HCT116 (cell line): ENCODE measurements at regions not wholly inside any gene's neighbourhood (a gene's known extent, or its start where the extent isn't known, plus 50 kb on each side); places are given as distances from the start of the nearest gene placed in this dataset.

Source experiments
- ATAC-seq: fragments of 200-7000 bp; cut with Tn5 transposase; 2 replicates; pipeline ENCODE4 v1.9.1; 2020; ENCODE audit warnings: mild to moderate bottlenecking, moderate library complexity
- BruUV-seq: library from RNA; stranded (reverse); fragments of 400-500 nt; replicated peaks from 2 replicates; lab custom pipeline; 2021; lab: Mats Ljungman, UMichigan
- CTCF ChIA-PET: fragments of 300-600 bp; sonication (Branson Sonifier 250); formaldehyde crosslinking; loops from one replicate; lab custom pipeline; 2021; ENCODE audit warnings: antibody characterized with exemption; lab: Charles Lee
- POLR2A ChIA-PET: fragments of 300-600, 350-600 bp; sonication (Branson Sonifier 250); formaldehyde crosslinking; loops from one replicate; lab custom pipeline; 2021; ENCODE audit warnings: antibody characterized with exemption; lab: Charles Lee
- RAD21 ChIA-PET, 2 experiments: fragments of 300-600 bp; sonication (Branson Sonifier 250); formaldehyde crosslinking; loops; one replicate each; lab custom pipeline; 2023; ENCODE audit warnings: low total read pairs in 2 of 2; ENCODE audit not compliant: uncharacterized antibody in 2 of 2, unreplicated experiment in 2 of 2, low non-redundant PET in 1 of 2; lab: Charles Lee
- DNase-seq: peaks from one replicate; pipeline ENCODE4 v3.0.0-alpha.2; 2010; ENCODE audit warnings: low read depth, low spot score
- H2AFZ ChIP-seq: fragments of 200-600 bp; shearing (Covaris generic), sonication (generic); 2 replicates; pipeline ENCODE4 v1.6.1; 2017; ENCODE audit warnings: low read depth, mixed run types, mixed read lengths, antibody characterized with exemption, low read length; ENCODE audit not compliant: poor library complexity, severe bottlenecking
- H3K27ac ChIP-seq: 2 replicates; pipeline ENCODE4 v1.5.1; 2012; ENCODE audit warnings: low read depth, low read length
- H3K27me3 ChIP-seq: fragments of 200-600 bp; sonication (generic); 2 replicates; pipeline ENCODE4 v1.6.1; 2016; ENCODE audit warnings: mixed run types, low read length, mixed read lengths; ENCODE audit not compliant: insufficient read depth
- H3K36me3 ChIP-seq, 2 experiments: fragments of 200-500 bp in 1 of 2; fragments of 200-600 bp in 1 of 2; sonication (Bioruptor generic) in 1 of 2; sonication (generic) in 1 of 2; 2 replicates each; pipeline versions ENCODE4 v1.5.1 to v1.6.1; 2014 to 2016; ENCODE audit warnings: low read length in 2 of 2, inconsistent platforms in 1 of 2, mixed read lengths in 1 of 2, mixed run types in 1 of 2; ENCODE audit not compliant: insufficient read depth in 2 of 2, control insufficient read depth in 1 of 2
- H3K4me1 ChIP-seq, 2 experiments: fragments of 200-600 bp in 1 of 2; sonication (generic) in 1 of 2; 2 replicates each; pipeline versions ENCODE4 v1.5.1 to v1.6.1; 2012 to 2017; ENCODE audit warnings: low read length in 2 of 2, inconsistent platforms in 1 of 2, mild to moderate bottlenecking in 1 of 2, mixed read lengths in 1 of 2, mixed run types in 1 of 2, moderate library complexity in 1 of 2; ENCODE audit not compliant: insufficient read depth in 2 of 2, control insufficient read depth in 1 of 2
- H3K4me2 ChIP-seq: fragments of 200-600 bp; sonication (generic); 2 replicates; pipeline ENCODE4 v1.6.1; 2017; ENCODE audit warnings: mixed run types, low read length, mixed read lengths
- H3K4me3 ChIP-seq, 2 experiments: fragments of 200-600 bp in 1 of 2; sonication (generic) in 1 of 2; replicated peaks in 1 of 2; 2 replicates each; pipeline ENCODE4 v1.5.1; 2011 to 2016; ENCODE audit warnings: low read length in 2 of 2, control low read depth in 1 of 2, low read depth in 1 of 2, mild to moderate bottlenecking in 1 of 2, mixed read lengths in 1 of 2, mixed run types in 1 of 2
- H3K79me2 ChIP-seq: fragments of 200-600 bp; sonication (generic); 2 replicates; pipeline ENCODE4 v1.6.1; 2017; ENCODE audit warnings: mild to moderate bottlenecking, mixed run types, low read length, moderate library complexity, mixed read lengths; ENCODE audit not compliant: insufficient read depth
- H3K9ac ChIP-seq: fragments of 200-600 bp; sonication (generic); 2 replicates; pipeline ENCODE4 v1.6.1; 2016; ENCODE audit warnings: low read length, mixed read lengths
- H3K9me2 ChIP-seq: fragments of 200-600 bp; sonication (generic), shearing (Covaris generic); 2 replicates; pipeline ENCODE4 v1.6.1; 2017; ENCODE audit warnings: mixed run types, mild to moderate bottlenecking, moderate library complexity; ENCODE audit not compliant: insufficient read depth
- H3K9me3 ChIP-seq, 2 experiments: fragments of 200-500 bp in 1 of 2; fragments of 200-600 bp in 1 of 2; sonication (Bioruptor generic) in 1 of 2; sonication (generic) in 1 of 2; 2 replicates each; pipeline ENCODE4 v1.6.1; 2014 to 2017; ENCODE audit warnings: low read length in 2 of 2, mixed read lengths in 2 of 2, inconsistent platforms in 1 of 2, low read depth in 1 of 2, mild to moderate bottlenecking in 1 of 2, mixed run types in 1 of 2, moderate library complexity in 1 of 2; ENCODE audit not compliant: control insufficient read depth in 1 of 2, insufficient read depth in 1 of 2
- H4K20me1 ChIP-seq: fragments of 200-600 bp; sonication (generic), shearing (Covaris generic); 2 replicates; pipeline ENCODE4 v1.6.1; 2017; ENCODE audit warnings: mixed run types, mild to moderate bottlenecking, moderate library complexity; ENCODE audit not compliant: insufficient read depth
- ATF3 ChIP-seq: IDR thresholded peaks from 2 replicates; pipeline ENCODE4 v1.6.1; 2012
- CTCF ChIP-seq, 3 experiments: fragments of 200-600 bp in 1 of 3; sonication (generic) in 1 of 3; IDR thresholded peaks in 2 of 3; conservative IDR thresholded peaks in 1 of 3; 2 replicates each; pipeline ENCODE4 v1.5.1; 2012 to 2017; ENCODE audit warnings: low read depth in 2 of 3, low read length in 2 of 3, antibody characterized with exemption in 1 of 3, borderline replicate concordance in 1 of 3, control low read depth in 1 of 3, mild to moderate bottlenecking in 1 of 3, mixed read lengths in 1 of 3, mixed run types in 1 of 3, moderate library complexity in 1 of 3; ENCODE audit not compliant: insufficient read depth in 1 of 3
- EGR1 ChIP-seq: IDR thresholded peaks from 2 replicates; pipeline ENCODE4 v1.6.1; 2012; ENCODE audit warnings: low read depth
- ELF1 ChIP-seq: IDR thresholded peaks from 2 replicates; pipeline ENCODE4 v1.6.1; 2012; ENCODE audit warnings: low read depth, borderline replicate concordance
- EZH2phosphoT487 ChIP-seq: fragments of 200-600 bp; IDR thresholded peaks from 2 replicates; pipeline ENCODE4 v1.6.1; 2018; ENCODE audit warnings: antibody characterized with exemption, borderline replicate concordance
- REST ChIP-seq: IDR thresholded peaks from 2 replicates; pipeline ENCODE4 v1.6.1; 2012; ENCODE audit warnings: low read depth
- SIN3A ChIP-seq: IDR thresholded peaks from 2 replicates; pipeline ENCODE4 v1.6.1; 2012; ENCODE audit warnings: low read depth
- SP1 ChIP-seq: IDR thresholded peaks from 2 replicates; pipeline ENCODE4 v1.6.1; 2012; ENCODE audit warnings: low read depth
- TCF7L2 ChIP-seq: IDR thresholded peaks from 2 replicates; pipeline ENCODE4 v1.7.0; 2011; ENCODE audit warnings: borderline replicate concordance, inconsistent platforms; ENCODE audit not compliant: insufficient read depth, insufficient read length; ENCODE audit errors: extremely low read depth
- YY1 ChIP-seq: IDR thresholded peaks from 2 replicates; pipeline ENCODE4 v1.6.1; 2011; ENCODE audit warnings: low read length, low read depth, moderate library complexity, mild to moderate bottlenecking; ENCODE audit not compliant: insufficient replicate concordance; ENCODE audit errors: extremely low read depth
- ZBTB33 ChIP-seq: IDR thresholded peaks from 2 replicates; pipeline ENCODE4 v1.6.1; 2011; ENCODE audit warnings: mild to moderate bottlenecking, low read length, moderate library complexity; ENCODE audit not compliant: insufficient replicate concordance; ENCODE audit errors: extremely low read depth
- ZNF274 ChIP-seq: fragments of 200-500 bp; sonication (Bioruptor generic); IDR thresholded peaks from 2 replicates; pipeline ENCODE4 v1.6.1; 2014; ENCODE audit warnings: mild to moderate bottlenecking, low read depth, low read length, inconsistent platforms
- intact Hi-C: fragments of 100-400 bp; cut with micrococcal nuclease; formaldehyde crosslinking; loops from 2 replicates; pipeline ENCODE4 v1.10.0; 2022

GRCh38 chr13:82681535-82681934, 1200.7 kb downstream of the SLITRK1 start:
- CTCF ChIA-PET = no interaction called here
- POLR2A ChIA-PET = no interaction called here
- no peak overlapping the region for H2AFZ ChIP-seq

More at GRCh38 chr13:82681535-82681934, 1200.7 kb downstream of the SLITRK1 start:
- H3K36me3 ChIP-seq = no peaks in the 10 kb centered on the region
- no peak for TF ChIP-seq EZH2phosphoT487
- TF ChIP-seq TCF7L2 = no peak
- TF ChIP-seq CTCF (IDR thresholded peaks at IDR 0.05 in 2 of 3, conservative IDR thresholded peaks at IDR 0.05 in 1 of 3; ENCODE audit: borderline replicate concordance in 1 of 3, insufficient read depth in 1 of 3, low read depth in 2 of 3, low read length in 2 of 3) = no peak
- no peak for TF ChIP-seq ATF3
- no peak for TF ChIP-seq SP1
- TF ChIP-seq YY1 = no peak
- no peak for TF ChIP-seq SIN3A
- TF ChIP-seq REST = no peak
- no peak for TF ChIP-seq ZBTB33
- no peak for TF ChIP-seq ELF1
- no peak for TF ChIP-seq ZNF274
- no peak for TF ChIP-seq EGR1
- TF ChIP-seq, all 23 proteins: peak for 0
- Histone ChIP-seq H3K9me3 (no peaks in the 10 kb centered on the region; a peak in 1 of 4 replicates), H3K4me3 (no peak overlapping the region), H4K20me1 (no peaks in the 10 kb centered on the region), H3K4me1 (no peaks in the 10 kb centered on the region), H3K79me2 (no peaks in the 10 kb centered on the region), H3K27me3 (no peaks in the 10 kb centered on the region), H3K27ac (no peak overlapping the region), H3K9me2 (no peaks in the 10 kb centered on the region), H3K9ac (no peak overlapping the region), H3K4me2 (no peak overlapping the region)
- ATAC-seq (no peak), DNase-seq (no peak)
- RAD21 ChIA-PET = no interaction called here
- BruUV-seq = no TSS peak
- intact Hi-C loops = no loop called here
